Prostate gland (tissue), 2 donors: ENCODE measurements at regions not wholly inside any gene's neighbourhood (a gene's known extent, or its start where the extent isn't known, plus 50 kb on each side); places are given as distances from the start of the nearest gene placed in this dataset.

ENCODE experiments used
- DNase-seq: peaks from one replicate; pipeline ENCODE4 v3.0.0-alpha.2; 2019; ENCODE audit warnings: low spot score
- H3K27ac ChIP-seq, 2 donors: fragments of 200-600 bp; sonication (generic); 2 replicates each; pipeline ENCODE4 v1.5.1; 2017 to 2019
- H3K27me3 ChIP-seq: fragments of 200-600 bp; sonication (generic); replicated peaks from 2 replicates; pipeline ENCODE4 v1.5.1; 2019; ENCODE audit not compliant: insufficient read depth
- H3K36me3 ChIP-seq, 2 donors: fragments of 200-600 bp; sonication (generic); 1 replicate in 1 of 2; 2 replicates in 1 of 2; pipeline versions ENCODE4 v1.5.1 to v1.8.1; 2017 to 2019
- H3K4me1 ChIP-seq: fragments of 200-600 bp; sonication (generic); replicated peaks from 2 replicates; pipeline ENCODE4 v1.5.1; 2019
- H3K4me3 ChIP-seq, 2 donors: fragments of 200-600 bp; sonication (generic); 2 replicates each; pipeline ENCODE4 v1.5.1; 2017 to 2019
- H3K9me3 ChIP-seq: fragments of 200-600 bp; sonication (generic); 2 replicates; pipeline ENCODE4 v1.5.1; 2017
- CTCF ChIP-seq, 4 experiments: fragments of 200-600 bp in 2 of 4; fragments of 450-650 bp in 2 of 4; sonication (generic) in 2 of 4; IDR thresholded peaks; 1 replicate in 3 of 4; 2 replicates in 1 of 4; pipeline ENCODE4 v1.5.1; 2016 to 2019; ENCODE audit warnings: antibody characterized with exemption in 4 of 4, mild to moderate bottlenecking in 2 of 4, moderate library complexity in 2 of 4
- POLR2A ChIP-seq: fragments of 450-650 bp; IDR thresholded peaks from one replicate; pipeline ENCODE4 v1.6.1; 2016; ENCODE audit warnings: antibody characterized with exemption, mild to moderate bottlenecking
- POLR2AphosphoS5 ChIP-seq: sonication (generic); formaldehyde crosslinking; IDR thresholded peaks from one replicate; pipeline ENCODE4 v1.6.1; 2017; ENCODE audit warnings: antibody characterized with exemption
- WGBS: methylation state at CpG from one replicate; pipeline ENCODE4 v1.1.5; 2018; 5-methylcytosine and 5-hydroxymethylcytosine counted together
- intact Hi-C: fragments of 100-400 bp; cut with DNase I; formaldehyde crosslinking; loops from one replicate; pipeline ENCODE4 v1.14.2; 2022

GRCh38 chrX:98357146-98357545 is 1473.4 kb downstream of the RPA4 start:
- H3K36me3 ChIP-seq = no peaks in the 10 kb centered on the region
- H3K4me3 ChIP-seq = no peak overlapping the region
- no peaks in the 10 kb centered on the region for H3K27me3 ChIP-seq
- no peaks in the 10 kb centered on the region for H3K9me3 ChIP-seq
- H3K27ac ChIP-seq = no peak overlapping the region
- intact Hi-C loops = no loop called here
- no peak for DNase-seq
- H3K4me1 ChIP-seq = no peaks in the 10 kb centered on the region
- TF ChIP-seq POLR2A (no peak), CTCF (IDR thresholded peaks at IDR 0.05) (no peak), POLR2AphosphoS5 (no peak)

- TF ChIP-seq CTCF (IDR thresholded peaks at IDR 0.05) (no peak), POLR2AphosphoS5 (no peak), POLR2A (no peak)
- DNase-seq = no peak
- H3K4me3 ChIP-seq = no peak overlapping the region
- H3K27me3 ChIP-seq = no peaks in the 10 kb centered on the region
- H3K27ac ChIP-seq = no peak overlapping the region
- no peaks in the 10 kb centered on the region for H3K9me3 ChIP-seq
- intact Hi-C loops = no loop called here
- no peaks in the 10 kb centered on the region for H3K4me1 ChIP-seq
- H3K36me3 ChIP-seq = no peaks in the 10 kb centered on the region
Observed at GRCh38 chrX:98362630-98363029, 1478.9 kb downstream of the RPA4 start.

GRCh38 chrX:98371994-98372393 is 1488.3 kb downstream of the RPA4 start:
- no peaks in the 10 kb centered on the region for H3K4me1 ChIP-seq
- TF ChIP-seq CTCF (IDR thresholded peaks at IDR 0.05) (no peak), POLR2A (no peak), POLR2AphosphoS5 (no peak)
- H3K9me3 ChIP-seq = no peaks in the 10 kb centered on the region
- intact Hi-C loops = no loop called here
- H3K27me3 ChIP-seq = no peaks in the 10 kb centered on the region
- no peak overlapping the region for H3K27ac ChIP-seq
- H3K4me3 ChIP-seq = no peak overlapping the region
- no peaks in the 10 kb centered on the region for H3K36me3 ChIP-seq
- no peak for DNase-seq
- WGBS = 54% methylated on average over 2 of the region's 2 CpGs

GRCh38 chrX:98379134-98379533 is 1495.4 kb downstream of the RPA4 start:
- H3K36me3 ChIP-seq = no peaks in the 10 kb centered on the region
- intact Hi-C loops = no loop called here
- TF ChIP-seq CTCF (IDR thresholded peaks at IDR 0.05) (no peak), POLR2AphosphoS5 (no peak)
- no peaks in the 10 kb centered on the region for H3K4me1 ChIP-seq
- no peak overlapping the region for H3K4me3 ChIP-seq
- 81% methylated on average over 3 of the region's 3 CpGs for WGBS
- H3K9me3 ChIP-seq = no peaks in the 10 kb centered on the region
- H3K27ac ChIP-seq = no peak overlapping the region
- H3K27me3 ChIP-seq = no peaks in the 10 kb centered on the region
- no peak for DNase-seq

- no peaks in the 10 kb centered on the region for H3K36me3 ChIP-seq
- no peaks in the 10 kb centered on the region for H3K27me3 ChIP-seq
- TF ChIP-seq POLR2AphosphoS5 (no peak), POLR2A (no peak), CTCF (IDR thresholded peaks at IDR 0.05) (no peak)
- no peaks in the 10 kb centered on the region for H3K4me1 ChIP-seq
- no peak overlapping the region for H3K4me3 ChIP-seq
- no peaks in the 10 kb centered on the region for H3K9me3 ChIP-seq
- no peak overlapping the region for H3K27ac ChIP-seq
- no peak for DNase-seq
- intact Hi-C loops = no loop called here
- WGBS = 81% methylated on average over 11 of the region's 11 CpGs
Observed at GRCh38 chrX:98380106-98380505, 1496.4 kb downstream of the RPA4 start.
